ENCODE measurements at regions not wholly inside any gene's neighbourhood (a gene's known extent, or its start where the extent isn't known, plus 50 kb on each side); places are given as distances from the start of the nearest gene placed in this dataset.

DNA sequence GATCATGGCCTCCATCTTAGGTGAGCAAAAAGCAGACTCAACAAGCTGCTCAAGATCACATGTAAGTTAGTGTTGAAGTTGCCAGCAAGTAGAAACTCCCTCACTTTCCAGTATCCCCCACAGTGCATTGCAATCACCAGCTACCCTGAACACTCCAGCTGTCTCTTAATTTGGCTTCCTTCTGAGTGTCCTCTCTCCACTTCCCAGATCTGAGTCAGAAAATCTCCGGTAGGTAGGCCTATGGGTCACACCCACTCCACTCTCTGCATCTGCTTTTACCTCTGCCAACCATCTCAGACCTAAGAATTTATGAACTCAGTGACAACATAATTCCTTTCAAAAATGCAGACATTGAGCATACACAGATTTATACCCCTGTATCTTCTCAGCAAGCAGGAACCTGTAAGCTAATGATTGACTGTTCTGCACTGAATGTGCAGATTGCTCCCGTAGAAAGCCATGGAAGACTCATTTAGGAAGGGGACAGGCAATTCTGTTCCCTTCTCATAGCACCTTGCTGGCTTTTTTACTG is 656.9 kb downstream of the EPHA4 start:
- no peak overlapping the region for H2AFZ ChIP-seq (ENCODE audit: low read length)

More for the DNA sequence above, 656.9 kb downstream of the EPHA4 start:
- Histone ChIP-seq H3K79me2 (ENCODE audit: insufficient read depth, low read length) (no peaks in the 10 kb centered on the region), H3K4me2 (ENCODE audit: insufficient read depth, insufficient read length, low read length) (no peak overlapping the region), H4K91ac (ENCODE audit: insufficient read length, low read depth, low read length) (no peak overlapping the region), H3K23me2 (ENCODE audit: insufficient read length, low read depth, low read length, poor library complexity, severe bottlenecking) (no peaks in the 10 kb centered on the region), H2BK5ac (ENCODE audit: insufficient read length, low read length) (no peak overlapping the region), H2BK120ac (ENCODE audit: low read depth, low read length, poor library complexity, severe bottlenecking) (no peak overlapping the region), H3K14ac (ENCODE audit: insufficient read depth, low read length) (no peak overlapping the region), H3K79me1 (ENCODE audit: insufficient read depth, low read depth, low read length, poor library complexity, severe bottlenecking) (no peaks in the 10 kb centered on the region), H2BK12ac (ENCODE audit: insufficient read length, low read depth, low read length) (no peak overlapping the region), H3T11ph (ENCODE audit: low read length) (no peak overlapping the region), H3K9me3 (ENCODE audit: control insufficient read depth, low read depth, low read length) (no peaks in the 10 kb centered on the region), H4K5ac (ENCODE audit: insufficient read length, low read depth, low read length) (no peak overlapping the region), H4K8ac (replicated peaks; ENCODE audit: insufficient read length, low read depth, low read length) (no peak overlapping the region), H2BK15ac (ENCODE audit: low read depth, low read length) (no peak overlapping the region), H3K18ac (ENCODE audit: insufficient read length, low read depth, low read length) (no peak overlapping the region), H3K27ac (ENCODE audit: insufficient read length, low read depth, low read length) (no peak overlapping the region), H2AK5ac (ENCODE audit: insufficient read length, low read length) (no peak overlapping the region), H3K23ac (ENCODE audit: insufficient read length, low read depth, low read length) (no peak overlapping the region), H3K27me3 (ENCODE audit: insufficient read depth, low read length) (no peaks in the 10 kb centered on the region), H3K56ac (ENCODE audit: insufficient read length, low read depth, low read length) (no peak overlapping the region), H3K4ac (ENCODE audit: low read depth, low read length) (no peak overlapping the region), H2BK20ac (ENCODE audit: low read depth, low read length, poor library complexity, severe bottlenecking) (no peak overlapping the region), H4K20me1 (ENCODE audit: control insufficient read depth, insufficient read depth, insufficient read length) (no peaks in the 10 kb centered on the region), H3K4me1 (ENCODE audit: insufficient read depth, low read length) (no peaks in the 10 kb centered on the region), H3K9ac (ENCODE audit: extremely low read depth, insufficient read length, low read length) (no peak overlapping the region)
- H3K27me3 Mint-ChIP-seq (ENCODE audit: low read depth), result no peaks in the 10 kb centered on the region
- no peaks in the 10 kb centered on the region for H3K4me1 Mint-ChIP-seq
- no peak overlapping the region for H3K27ac Mint-ChIP-seq
- WGBS (ENCODE audit: extremely low coverage, insufficient read length, low lambda C conversion rate), result no CpG with 5 or more reads among the region's 2 CpGs
- no peaks in the 10 kb centered on the region for H3K36me3 Mint-ChIP-seq (ENCODE audit: insufficient read depth in 1 of 3, low read depth in 3 of 3)
- TF ChIP-seq, protein P1, sequence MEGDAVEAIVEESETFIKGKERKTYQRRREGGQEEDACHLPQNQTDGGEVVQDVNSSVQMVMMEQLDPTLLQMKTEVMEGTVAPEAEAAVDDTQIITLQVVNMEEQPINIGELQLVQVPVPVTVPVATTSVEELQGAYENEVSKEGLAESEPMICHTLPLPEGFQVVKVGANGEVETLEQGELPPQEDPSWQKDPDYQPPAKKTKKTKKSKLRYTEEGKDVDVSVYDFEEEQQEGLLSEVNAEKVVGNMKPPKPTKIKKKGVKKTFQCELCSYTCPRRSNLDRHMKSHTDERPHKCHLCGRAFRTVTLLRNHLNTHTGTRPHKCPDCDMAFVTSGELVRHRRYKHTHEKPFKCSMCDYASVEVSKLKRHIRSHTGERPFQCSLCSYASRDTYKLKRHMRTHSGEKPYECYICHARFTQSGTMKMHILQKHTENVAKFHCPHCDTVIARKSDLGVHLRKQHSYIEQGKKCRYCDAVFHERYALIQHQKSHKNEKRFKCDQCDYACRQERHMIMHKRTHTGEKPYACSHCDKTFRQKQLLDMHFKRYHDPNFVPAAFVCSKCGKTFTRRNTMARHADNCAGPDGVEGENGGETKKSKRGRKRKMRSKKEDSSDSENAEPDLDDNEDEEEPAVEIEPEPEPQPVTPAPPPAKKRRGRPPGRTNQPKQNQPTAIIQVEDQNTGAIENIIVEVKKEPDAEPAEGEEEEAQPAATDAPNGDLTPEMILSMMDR (conservative IDR thresholded peaks at IDR 0.05), result no peak
- no peak overlapping the region for H3K4me3 Mint-ChIP-seq
- DNase-seq, result no peak
- no peaks in the 10 kb centered on the region; a peak in 2 of 5 replicates for H3K9me3 Mint-ChIP-seq
